HCT116 (cell line): ENCODE measurements at regions not wholly inside any gene's neighbourhood (a gene's known extent, or its start where the extent isn't known, plus 50 kb on each side); places are given as distances from the start of the nearest gene placed in this dataset.

ENCODE experiments used
- ATAC-seq: fragments of 200-7000 bp; cut with Tn5 transposase; 2 replicates; pipeline ENCODE4 v1.9.1; 2020; ENCODE audit warnings: mild to moderate bottlenecking, moderate library complexity
- BruUV-seq: library from RNA; stranded (reverse); fragments of 400-500 nt; replicated peaks from 2 replicates; lab custom pipeline; 2021; lab: Mats Ljungman, UMichigan
- CTCF ChIA-PET: fragments of 300-600 bp; sonication (Branson Sonifier 250); formaldehyde crosslinking; loops from one replicate; lab custom pipeline; 2021; ENCODE audit warnings: antibody characterized with exemption; lab: Charles Lee
- POLR2A ChIA-PET: fragments of 300-600, 350-600 bp; sonication (Branson Sonifier 250); formaldehyde crosslinking; loops from one replicate; lab custom pipeline; 2021; ENCODE audit warnings: antibody characterized with exemption; lab: Charles Lee
- RAD21 ChIA-PET, 2 experiments: fragments of 300-600 bp; sonication (Branson Sonifier 250); formaldehyde crosslinking; loops; one replicate each; lab custom pipeline; 2023; ENCODE audit warnings: low total read pairs in 2 of 2; ENCODE audit not compliant: uncharacterized antibody in 2 of 2, unreplicated experiment in 2 of 2, low non-redundant PET in 1 of 2; lab: Charles Lee
- DNase-seq: peaks from one replicate; pipeline ENCODE4 v3.0.0-alpha.2; 2010; ENCODE audit warnings: low read depth, low spot score
- H2AFZ ChIP-seq: fragments of 200-600 bp; shearing (Covaris generic), sonication (generic); 2 replicates; pipeline ENCODE4 v1.6.1; 2017; ENCODE audit warnings: low read depth, mixed run types, mixed read lengths, antibody characterized with exemption, low read length; ENCODE audit not compliant: poor library complexity, severe bottlenecking
- H3K27ac ChIP-seq: 2 replicates; pipeline ENCODE4 v1.5.1; 2012; ENCODE audit warnings: low read depth, low read length
- H3K27me3 ChIP-seq: fragments of 200-600 bp; sonication (generic); 2 replicates; pipeline ENCODE4 v1.6.1; 2016; ENCODE audit warnings: mixed run types, low read length, mixed read lengths; ENCODE audit not compliant: insufficient read depth
- H3K36me3 ChIP-seq, 2 experiments: fragments of 200-500 bp in 1 of 2; fragments of 200-600 bp in 1 of 2; sonication (Bioruptor generic) in 1 of 2; sonication (generic) in 1 of 2; 2 replicates each; pipeline versions ENCODE4 v1.5.1 to v1.6.1; 2014 to 2016; ENCODE audit warnings: low read length in 2 of 2, inconsistent platforms in 1 of 2, mixed read lengths in 1 of 2, mixed run types in 1 of 2; ENCODE audit not compliant: insufficient read depth in 2 of 2, control insufficient read depth in 1 of 2
- H3K4me1 ChIP-seq, 2 experiments: fragments of 200-600 bp in 1 of 2; sonication (generic) in 1 of 2; 2 replicates each; pipeline versions ENCODE4 v1.5.1 to v1.6.1; 2012 to 2017; ENCODE audit warnings: low read length in 2 of 2, inconsistent platforms in 1 of 2, mild to moderate bottlenecking in 1 of 2, mixed read lengths in 1 of 2, mixed run types in 1 of 2, moderate library complexity in 1 of 2; ENCODE audit not compliant: insufficient read depth in 2 of 2, control insufficient read depth in 1 of 2
- H3K4me2 ChIP-seq: fragments of 200-600 bp; sonication (generic); 2 replicates; pipeline ENCODE4 v1.6.1; 2017; ENCODE audit warnings: mixed run types, low read length, mixed read lengths
- H3K4me3 ChIP-seq, 2 experiments: fragments of 200-600 bp in 1 of 2; sonication (generic) in 1 of 2; replicated peaks in 1 of 2; 2 replicates each; pipeline ENCODE4 v1.5.1; 2011 to 2016; ENCODE audit warnings: low read length in 2 of 2, control low read depth in 1 of 2, low read depth in 1 of 2, mild to moderate bottlenecking in 1 of 2, mixed read lengths in 1 of 2, mixed run types in 1 of 2
- H3K79me2 ChIP-seq: fragments of 200-600 bp; sonication (generic); 2 replicates; pipeline ENCODE4 v1.6.1; 2017; ENCODE audit warnings: mild to moderate bottlenecking, mixed run types, low read length, moderate library complexity, mixed read lengths; ENCODE audit not compliant: insufficient read depth
- H3K9ac ChIP-seq: fragments of 200-600 bp; sonication (generic); 2 replicates; pipeline ENCODE4 v1.6.1; 2016; ENCODE audit warnings: low read length, mixed read lengths
- H3K9me2 ChIP-seq: fragments of 200-600 bp; sonication (generic), shearing (Covaris generic); 2 replicates; pipeline ENCODE4 v1.6.1; 2017; ENCODE audit warnings: mixed run types, mild to moderate bottlenecking, moderate library complexity; ENCODE audit not compliant: insufficient read depth
- H3K9me3 ChIP-seq, 2 experiments: fragments of 200-500 bp in 1 of 2; fragments of 200-600 bp in 1 of 2; sonication (Bioruptor generic) in 1 of 2; sonication (generic) in 1 of 2; 2 replicates each; pipeline ENCODE4 v1.6.1; 2014 to 2017; ENCODE audit warnings: low read length in 2 of 2, mixed read lengths in 2 of 2, inconsistent platforms in 1 of 2, low read depth in 1 of 2, mild to moderate bottlenecking in 1 of 2, mixed run types in 1 of 2, moderate library complexity in 1 of 2; ENCODE audit not compliant: control insufficient read depth in 1 of 2, insufficient read depth in 1 of 2
- H4K20me1 ChIP-seq: fragments of 200-600 bp; sonication (generic), shearing (Covaris generic); 2 replicates; pipeline ENCODE4 v1.6.1; 2017; ENCODE audit warnings: mixed run types, mild to moderate bottlenecking, moderate library complexity; ENCODE audit not compliant: insufficient read depth
- ATF3 ChIP-seq: IDR thresholded peaks from 2 replicates; pipeline ENCODE4 v1.6.1; 2012
- CBX3 ChIP-seq: IDR thresholded peaks from 2 replicates; pipeline ENCODE4 v1.6.1; 2012; ENCODE audit warnings: low read depth
- CEBPB ChIP-seq: IDR thresholded peaks from 2 replicates; pipeline ENCODE4 v1.6.1; 2012; ENCODE audit warnings: low read depth
- CTCF ChIP-seq, 3 experiments: fragments of 200-600 bp in 1 of 3; sonication (generic) in 1 of 3; IDR thresholded peaks in 2 of 3; conservative IDR thresholded peaks in 1 of 3; 2 replicates each; pipeline ENCODE4 v1.5.1; 2012 to 2017; ENCODE audit warnings: low read depth in 2 of 3, low read length in 2 of 3, antibody characterized with exemption in 1 of 3, borderline replicate concordance in 1 of 3, control low read depth in 1 of 3, mild to moderate bottlenecking in 1 of 3, mixed read lengths in 1 of 3, mixed run types in 1 of 3, moderate library complexity in 1 of 3; ENCODE audit not compliant: insufficient read depth in 1 of 3
- EGR1 ChIP-seq: IDR thresholded peaks from 2 replicates; pipeline ENCODE4 v1.6.1; 2012; ENCODE audit warnings: low read depth
- EZH2 ChIP-seq: fragments of 200-600 bp; sonication (generic); IDR thresholded peaks from 2 replicates; pipeline ENCODE4 v1.6.1; 2017; ENCODE audit warnings: antibody characterized with exemption, mixed run types
- EZH2phosphoT487 ChIP-seq: fragments of 200-600 bp; IDR thresholded peaks from 2 replicates; pipeline ENCODE4 v1.6.1; 2018; ENCODE audit warnings: antibody characterized with exemption, borderline replicate concordance
- FOSL1 ChIP-seq: IDR thresholded peaks from 2 replicates; pipeline ENCODE4 v1.6.1; 2012; ENCODE audit warnings: low read depth
- MAX ChIP-seq: IDR thresholded peaks from 2 replicates; pipeline ENCODE4 v1.6.1; 2012
- POLR2A ChIP-seq: IDR thresholded peaks from 2 replicates; pipeline ENCODE4 v1.7.0; 2011; ENCODE audit warnings: borderline replicate concordance; ENCODE audit not compliant: insufficient read depth, insufficient read length; ENCODE audit errors: extremely low read depth
- POLR2AphosphoS5 ChIP-seq: IDR thresholded peaks from 2 replicates; pipeline ENCODE4 v1.6.1; 2011; ENCODE audit warnings: mild to moderate bottlenecking, low read depth, low read length, moderate library complexity
- RAD21 ChIP-seq: IDR thresholded peaks from 2 replicates; pipeline ENCODE4 v1.6.1; 2012; ENCODE audit warnings: low read depth, mild to moderate bottlenecking
- REST ChIP-seq: IDR thresholded peaks from 2 replicates; pipeline ENCODE4 v1.6.1; 2012; ENCODE audit warnings: low read depth
- SP1 ChIP-seq: IDR thresholded peaks from 2 replicates; pipeline ENCODE4 v1.6.1; 2012; ENCODE audit warnings: low read depth
- SRF ChIP-seq: IDR thresholded peaks from 2 replicates; pipeline ENCODE4 v1.6.1; 2012; ENCODE audit warnings: low read depth
- TCF7L2 ChIP-seq: IDR thresholded peaks from 2 replicates; pipeline ENCODE4 v1.7.0; 2011; ENCODE audit warnings: borderline replicate concordance, inconsistent platforms; ENCODE audit not compliant: insufficient read depth, insufficient read length; ENCODE audit errors: extremely low read depth
- YY1 ChIP-seq: IDR thresholded peaks from 2 replicates; pipeline ENCODE4 v1.6.1; 2011; ENCODE audit warnings: low read length, low read depth, moderate library complexity, mild to moderate bottlenecking; ENCODE audit not compliant: insufficient replicate concordance; ENCODE audit errors: extremely low read depth
- ZBTB33 ChIP-seq: IDR thresholded peaks from 2 replicates; pipeline ENCODE4 v1.6.1; 2011; ENCODE audit warnings: mild to moderate bottlenecking, low read length, moderate library complexity; ENCODE audit not compliant: insufficient replicate concordance; ENCODE audit errors: extremely low read depth
- ZFX ChIP-seq: fragments of 450-650 bp; IDR thresholded peaks from 2 replicates; pipeline ENCODE4 v1.6.1; 2017
- ZNF274 ChIP-seq: fragments of 200-500 bp; sonication (Bioruptor generic); IDR thresholded peaks from 2 replicates; pipeline ENCODE4 v1.6.1; 2014; ENCODE audit warnings: mild to moderate bottlenecking, low read depth, low read length, inconsistent platforms
- intact Hi-C: fragments of 100-400 bp; cut with micrococcal nuclease; formaldehyde crosslinking; loops from 2 replicates; pipeline ENCODE4 v1.10.0; 2022

- Histone ChIP-seq H3K4me2 (no peak overlapping the region), H2AFZ (no peak overlapping the region), H4K20me1 (no peaks in the 10 kb centered on the region), H3K36me3 (no peaks in the 10 kb centered on the region), H3K27ac (no peak overlapping the region), H3K9me3 (no peaks in the 10 kb centered on the region), H3K4me1 (no peaks in the 10 kb centered on the region), H3K79me2 (no peaks in the 10 kb centered on the region), H3K9ac (no peak overlapping the region), H3K9me2 (no peaks in the 10 kb centered on the region), H3K27me3 (no peaks in the 10 kb centered on the region), H3K4me3 (no peak overlapping the region)
- intact Hi-C loops: no loop called here
- RAD21 ChIA-PET: no interaction called here
- CTCF ChIA-PET: no interaction called here
- POLR2A ChIA-PET: no interaction called here
- no peak for ATAC-seq
- DNase-seq: no peak
- no TSS peak for BruUV-seq
- TF ChIP-seq ZFX (no peak), ATF3 (no peak), EZH2 (no peak), POLR2AphosphoS5 (no peak), YY1 (no peak), FOSL1 (no peak), TCF7L2 (no peak), EGR1 (no peak), RAD21 (no peak), POLR2A (no peak), SP1 (no peak), ZNF274 (no peak), SRF (no peak), CEBPB (no peak), EZH2phosphoT487 (no peak), ZBTB33 (no peak), MAX (no peak), CBX3 (no peak), REST (no peak), CTCF (IDR thresholded peaks at IDR 0.05 in 2 of 3, conservative IDR thresholded peaks at IDR 0.05 in 1 of 3; ENCODE audit: borderline replicate concordance in 1 of 3, insufficient read depth in 1 of 3, low read depth in 2 of 3, low read length in 2 of 3) (no peak)
Measured at GRCh38 chr13:69008499-69008898, 1099.1 kb upstream of the ATXN8OS start.
